Ishikawa (cell line): ENCODE measurements at regions not wholly inside any gene's neighbourhood (a gene's known extent, or its start where the extent isn't known, plus 50 kb on each side); places are given as distances from the start of the nearest gene placed in this dataset.

Experiments used
- CREB1 ChIP-seq: IDR thresholded peaks from 2 replicates; pipeline ENCODE4 v1.6.1; 2012; ENCODE audit warnings: low read depth
- EP300 ChIP-seq: IDR thresholded peaks from 2 replicates; pipeline ENCODE4 v1.6.1; 2012; ENCODE audit warnings: borderline replicate concordance
- FOXM1 ChIP-seq: IDR thresholded peaks from 2 replicates; pipeline ENCODE4 v1.6.1; 2012; ENCODE audit warnings: low read depth, borderline replicate concordance
- MAX ChIP-seq: IDR thresholded peaks from 2 replicates; pipeline ENCODE4 v1.6.1; 2012
- RAD21 ChIP-seq: IDR thresholded peaks from 2 replicates; pipeline ENCODE4 v1.6.1; 2012; ENCODE audit warnings: low read depth
- REST ChIP-seq: IDR thresholded peaks from 2 replicates; pipeline ENCODE4 v1.6.1; 2012; ENCODE audit warnings: low read depth, mild to moderate bottlenecking
- TAF1 ChIP-seq: IDR thresholded peaks from 2 replicates; pipeline ENCODE4 v1.6.1; 2012; ENCODE audit warnings: low read depth, mild to moderate bottlenecking
- TCF12 ChIP-seq: IDR thresholded peaks from 2 replicates; pipeline ENCODE4 v1.6.1; 2012; ENCODE audit warnings: low read depth
- USF1 ChIP-seq: IDR thresholded peaks from 2 replicates; pipeline ENCODE4 v1.6.1; 2012
- YY1 ChIP-seq: IDR thresholded peaks from 2 replicates; pipeline ENCODE4 v1.6.1; 2012; ENCODE audit warnings: low read depth

GRCh38 chr9:79425840-79426239 lies 145.9 kb upstream of the TLE4 start:
- no peak for TF ChIP-seq EP300
- TF ChIP-seq REST, result no peak
- no peak for TF ChIP-seq TAF1
- TF ChIP-seq FOXM1, result no peak
- no peak for TF ChIP-seq TCF12
- no peak for TF ChIP-seq CREB1
- no peak for TF ChIP-seq RAD21
- TF ChIP-seq USF1, result no peak
- TF ChIP-seq MAX, result no peak
- TF ChIP-seq YY1, result no peak
